Endodermal cell (in vitro differentiated cells): ENCODE measurements at regions not wholly inside any gene's neighbourhood (a gene's known extent, or its start where the extent isn't known, plus 50 kb on each side); places are given as distances from the start of the nearest gene placed in this dataset.

Experiments used
- DNase-seq: peaks from one replicate; pipeline ENCODE4 v3.0.0-alpha.2; 2017
- H3K27ac ChIP-seq: 2 replicates; pipeline ENCODE4 v1.5.1; 2013; ENCODE audit warnings: mild to moderate bottlenecking, low read depth, low read length, moderate library complexity
- H3K27me3 ChIP-seq: 2 replicates; pipeline ENCODE4 v1.6.1; 2013; ENCODE audit warnings: mild to moderate bottlenecking, low read length, moderate library complexity; ENCODE audit not compliant: insufficient read depth, control insufficient read depth, poor library complexity, severe bottlenecking
- H3K36me3 ChIP-seq: 2 replicates; pipeline ENCODE4 v1.7.0; 2013; ENCODE audit warnings: mild to moderate bottlenecking, low read length, moderate library complexity; ENCODE audit not compliant: control insufficient read depth, insufficient read depth
- H3K4me1 ChIP-seq: one replicate; pipeline ENCODE4 v1.7.0; 2013; ENCODE audit warnings: low read length; ENCODE audit not compliant: control insufficient read depth, insufficient read depth
- H3K4me3 ChIP-seq: 2 replicates; pipeline ENCODE4 v1.5.1; 2013; ENCODE audit warnings: mild to moderate bottlenecking, low read length, moderate library complexity
- H3K9ac ChIP-seq: 2 replicates; pipeline ENCODE4 v1.6.1; 2013; ENCODE audit warnings: mild to moderate bottlenecking, low read length, moderate library complexity; ENCODE audit not compliant: poor library complexity, severe bottlenecking; ENCODE audit errors: extremely low read depth
- H3K9me3 ChIP-seq: 2 replicates; pipeline ENCODE4 v1.6.1; 2013; ENCODE audit warnings: mild to moderate bottlenecking, low read length, moderate library complexity; ENCODE audit not compliant: control insufficient read depth
- H3K27ac Mint-ChIP-seq: 2 replicates; pipeline ENCODE4 v1.8.0; 2020; ENCODE audit warnings: mixed read lengths
- H3K27me3 Mint-ChIP-seq: 2 replicates; pipeline ENCODE4 v1.8.0; 2021; ENCODE audit warnings: mild to moderate bottlenecking, mixed read lengths; ENCODE audit not compliant: insufficient read depth
- H3K36me3 Mint-ChIP-seq: 2 replicates; pipeline ENCODE4 v1.8.0; 2020; ENCODE audit warnings: low read depth, mixed read lengths
- H3K4me1 Mint-ChIP-seq: 2 replicates; pipeline ENCODE4 v1.8.0; 2020; ENCODE audit warnings: mixed read lengths
- H3K4me3 Mint-ChIP-seq: 2 replicates; pipeline ENCODE4 v1.8.0; 2020; ENCODE audit warnings: mild to moderate bottlenecking, moderate library complexity, mixed read lengths
- H3K9me3 Mint-ChIP-seq: 2 replicates; pipeline ENCODE4 v1.8.0; 2020; ENCODE audit warnings: mild to moderate bottlenecking, mixed read lengths
- WGBS, 2 experiments: methylation state at CpG; one replicate each; pipeline versions ENCODE4 v1.1.5 to v1.1.7; 2013; ENCODE audit warnings: missing lambda C conversion rate in 2 of 2, mixed read lengths in 1 of 2; ENCODE audit not compliant: insufficient coverage in 1 of 2, insufficient read length in 1 of 2; 5-methylcytosine and 5-hydroxymethylcytosine counted together
- TF ChIP-seq, protein P1 (sequence below): fragments of 200-600 bp; sonication (generic); conservative IDR thresholded peaks from 2 replicates; pipeline ENCODE4 v1.5.0; 2021; ENCODE audit warnings: antibody characterized with exemption, mild to moderate bottlenecking

DNA sequence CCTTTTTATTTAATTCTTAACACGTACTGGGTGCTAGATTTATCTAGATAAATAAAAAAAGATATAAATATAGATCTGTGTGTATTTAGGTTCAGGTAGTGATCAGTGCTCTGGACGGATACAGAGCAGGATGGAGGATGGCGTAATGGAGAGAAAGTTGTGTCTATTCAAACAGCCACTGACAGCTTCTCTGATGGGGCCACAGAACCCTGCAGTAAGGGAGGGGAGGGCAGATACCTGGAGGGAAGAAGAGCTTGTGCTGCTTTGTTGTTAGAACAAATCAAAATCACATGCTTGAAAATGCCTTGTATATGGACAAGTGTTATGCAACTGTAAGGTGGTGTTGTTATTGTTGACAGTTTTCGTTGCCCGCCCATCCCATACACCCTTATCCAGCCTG lies 170.2 kb downstream of the UTP18 start:
- H3K9ac ChIP-seq = no peak overlapping the region
- TF ChIP-seq, protein P1, sequence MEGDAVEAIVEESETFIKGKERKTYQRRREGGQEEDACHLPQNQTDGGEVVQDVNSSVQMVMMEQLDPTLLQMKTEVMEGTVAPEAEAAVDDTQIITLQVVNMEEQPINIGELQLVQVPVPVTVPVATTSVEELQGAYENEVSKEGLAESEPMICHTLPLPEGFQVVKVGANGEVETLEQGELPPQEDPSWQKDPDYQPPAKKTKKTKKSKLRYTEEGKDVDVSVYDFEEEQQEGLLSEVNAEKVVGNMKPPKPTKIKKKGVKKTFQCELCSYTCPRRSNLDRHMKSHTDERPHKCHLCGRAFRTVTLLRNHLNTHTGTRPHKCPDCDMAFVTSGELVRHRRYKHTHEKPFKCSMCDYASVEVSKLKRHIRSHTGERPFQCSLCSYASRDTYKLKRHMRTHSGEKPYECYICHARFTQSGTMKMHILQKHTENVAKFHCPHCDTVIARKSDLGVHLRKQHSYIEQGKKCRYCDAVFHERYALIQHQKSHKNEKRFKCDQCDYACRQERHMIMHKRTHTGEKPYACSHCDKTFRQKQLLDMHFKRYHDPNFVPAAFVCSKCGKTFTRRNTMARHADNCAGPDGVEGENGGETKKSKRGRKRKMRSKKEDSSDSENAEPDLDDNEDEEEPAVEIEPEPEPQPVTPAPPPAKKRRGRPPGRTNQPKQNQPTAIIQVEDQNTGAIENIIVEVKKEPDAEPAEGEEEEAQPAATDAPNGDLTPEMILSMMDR = no peak
- Mint-ChIP-seq H3K27me3 (peaks cover 2% of the 10 kb centered on the region), H3K4me1 (peaks cover 6% of the 10 kb centered on the region), H3K36me3 (no peaks in the 10 kb centered on the region), H3K27ac (no peak overlapping the region), H3K4me3 (no peak overlapping the region), H3K9me3 (peaks cover 21% of the 10 kb centered on the region)
- no peak overlapping the region for H3K4me3 ChIP-seq
- 95 to 100% methylated on average over 2 to 4 of the region's 5 CpGs for WGBS, 2 experiments
- no peak overlapping the region for H3K27ac ChIP-seq
- H3K9me3 ChIP-seq = peaks cover 20% of the 10 kb centered on the region
- H3K4me1 ChIP-seq = no peaks in the 10 kb centered on the region
- no peaks in the 10 kb centered on the region for H3K36me3 ChIP-seq
- H3K27me3 ChIP-seq = no peaks in the 10 kb centered on the region
- no peak for DNase-seq

GRCh38 chr17:51434434-51435170 lies 174.3 kb downstream of the UTP18 start:
- Mint-ChIP-seq H3K27me3 (peaks cover 4% of the 10 kb centered on the region), H3K27ac (no peak overlapping the region), H3K4me1 (peaks cover 13% of the 10 kb centered on the region), H3K36me3 (no peaks in the 10 kb centered on the region), H3K9me3 (peaks cover 26% of the 10 kb centered on the region), H3K4me3 (no peak overlapping the region)
- Histone ChIP-seq H3K9me3 (peaks cover 20% of the 10 kb centered on the region), H3K9ac (no peak overlapping the region), H3K27me3 (no peaks in the 10 kb centered on the region), H3K4me1 (peaks cover 2% of the 10 kb centered on the region), H3K27ac (no peak overlapping the region), H3K36me3 (no peaks in the 10 kb centered on the region), H3K4me3 (no peak overlapping the region)
- TF ChIP-seq, protein P1 = no peak
- peak; percentile 41 for DNase-seq
- 92% methylated on average over 4 to 7 of the region's 7 CpGs for WGBS, 2 experiments

DNA sequence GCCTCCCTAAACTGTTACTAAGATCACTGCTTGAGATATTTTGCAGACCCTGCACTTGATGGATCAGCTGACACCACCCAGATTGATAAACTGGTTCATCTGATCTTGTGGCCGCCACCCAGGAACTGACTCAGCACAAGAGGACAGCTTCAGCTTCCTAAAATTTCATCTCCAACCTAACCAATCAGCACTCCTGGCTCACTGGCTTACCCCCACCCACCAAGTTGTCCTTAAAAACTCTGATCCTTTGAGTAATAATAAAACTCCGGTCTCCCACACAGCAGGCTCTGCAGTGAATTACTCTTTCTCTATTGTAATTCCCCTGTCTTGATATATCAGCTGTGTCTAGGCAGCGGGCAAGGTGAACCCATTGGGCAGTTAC lies 174.8 kb downstream of the UTP18 start:
- no peaks in the 10 kb centered on the region for H3K36me3 Mint-ChIP-seq
- peaks cover 6% of the 10 kb centered on the region for H3K27me3 Mint-ChIP-seq
- H3K27ac Mint-ChIP-seq = peak overlapping the region; percentile 26
- TF ChIP-seq, protein P1 = no peak
- DNase-seq = no peak
- H3K27ac ChIP-seq = no peak overlapping the region
- H3K4me1 Mint-ChIP-seq = peaks cover 13% of the 10 kb centered on the region
- H3K9me3 ChIP-seq = peaks cover 14% of the 10 kb centered on the region
- no peaks in the 10 kb centered on the region for H3K27me3 ChIP-seq
- no peak overlapping the region for H3K4me3 ChIP-seq
- H3K9ac ChIP-seq = no peak overlapping the region
- no peaks in the 10 kb centered on the region for H3K36me3 ChIP-seq
- no peak overlapping the region for H3K4me3 Mint-ChIP-seq
- H3K9me3 Mint-ChIP-seq = peaks cover 24% of the 10 kb centered on the region
- WGBS, 2 experiments = 93 to 96% methylated on average over 2 to 3 of the region's 3 CpGs
- H3K4me1 ChIP-seq = peaks cover 2% of the 10 kb centered on the region
